ENCODE measurements at regions not wholly inside any gene's neighbourhood (a gene's known extent, or its start where the extent isn't known, plus 50 kb on each side); places are given as distances from the start of the nearest gene placed in this dataset.

DNA sequence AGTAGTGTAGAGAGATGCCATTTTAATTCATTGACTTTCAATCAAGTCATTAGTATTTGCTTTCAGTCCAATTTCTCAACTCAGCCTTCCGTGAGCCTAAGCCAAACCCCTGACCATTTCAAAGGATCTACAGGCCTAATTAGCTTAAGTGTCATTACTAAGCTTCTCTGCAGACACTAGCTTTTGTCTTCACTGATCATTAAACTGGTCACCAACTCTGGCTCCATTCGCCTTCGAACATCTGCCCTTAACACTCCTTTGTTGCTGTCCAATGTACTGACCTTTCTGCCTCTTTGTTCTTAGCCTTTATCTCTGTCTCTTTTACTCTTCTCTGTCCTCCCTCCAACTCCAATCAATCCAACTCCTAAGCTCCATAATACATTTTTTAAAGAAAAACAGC is 299.3 kb downstream of the DIRAS2 start:
- TF ChIP-seq FOSL1 (IDR thresholded peaks at IDR 0.05; ENCODE audit: low read depth) (no peak), RAD21 (IDR thresholded peaks at IDR 0.05; ENCODE audit: low read depth) (no peak), POLR2A (IDR thresholded peaks at IDR 0.05; ENCODE audit: borderline replicate concordance, extremely low read depth, insufficient read depth, insufficient read length) (no peak), TCF7L2 (IDR thresholded peaks at IDR 0.05; ENCODE audit: borderline replicate concordance, extremely low read depth, insufficient read depth, insufficient read length) (no peak), EGR1 (IDR thresholded peaks at IDR 0.05; ENCODE audit: low read depth) (no peak), EZH2 (IDR thresholded peaks at IDR 0.05) (no peak), POLR2AphosphoS5 (IDR thresholded peaks at IDR 0.05; ENCODE audit: low read depth, low read length) (no peak), ZFX (IDR thresholded peaks at IDR 0.05) (no peak)
- TF ChIP-seq, protein P1, sequence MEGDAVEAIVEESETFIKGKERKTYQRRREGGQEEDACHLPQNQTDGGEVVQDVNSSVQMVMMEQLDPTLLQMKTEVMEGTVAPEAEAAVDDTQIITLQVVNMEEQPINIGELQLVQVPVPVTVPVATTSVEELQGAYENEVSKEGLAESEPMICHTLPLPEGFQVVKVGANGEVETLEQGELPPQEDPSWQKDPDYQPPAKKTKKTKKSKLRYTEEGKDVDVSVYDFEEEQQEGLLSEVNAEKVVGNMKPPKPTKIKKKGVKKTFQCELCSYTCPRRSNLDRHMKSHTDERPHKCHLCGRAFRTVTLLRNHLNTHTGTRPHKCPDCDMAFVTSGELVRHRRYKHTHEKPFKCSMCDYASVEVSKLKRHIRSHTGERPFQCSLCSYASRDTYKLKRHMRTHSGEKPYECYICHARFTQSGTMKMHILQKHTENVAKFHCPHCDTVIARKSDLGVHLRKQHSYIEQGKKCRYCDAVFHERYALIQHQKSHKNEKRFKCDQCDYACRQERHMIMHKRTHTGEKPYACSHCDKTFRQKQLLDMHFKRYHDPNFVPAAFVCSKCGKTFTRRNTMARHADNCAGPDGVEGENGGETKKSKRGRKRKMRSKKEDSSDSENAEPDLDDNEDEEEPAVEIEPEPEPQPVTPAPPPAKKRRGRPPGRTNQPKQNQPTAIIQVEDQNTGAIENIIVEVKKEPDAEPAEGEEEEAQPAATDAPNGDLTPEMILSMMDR (IDR thresholded peaks at IDR 0.05 in 2 of 3, conservative IDR thresholded peaks at IDR 0.05 in 1 of 3; ENCODE audit: borderline replicate concordance in 1 of 3, insufficient read depth in 1 of 3, low read depth in 2 of 3, low read length in 2 of 3), result no peak
- TF ChIP-seq, protein P2, sequence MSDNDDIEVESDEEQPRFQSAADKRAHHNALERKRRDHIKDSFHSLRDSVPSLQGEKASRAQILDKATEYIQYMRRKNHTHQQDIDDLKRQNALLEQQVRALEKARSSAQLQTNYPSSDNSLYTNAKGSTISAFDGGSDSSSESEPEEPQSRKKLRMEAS (IDR thresholded peaks at IDR 0.05), result no peak
